Lower leg skin (tissue), 3 donors: ENCODE measurements at regions not wholly inside any gene's neighbourhood (a gene's known extent, or its start where the extent isn't known, plus 50 kb on each side); places are given as distances from the start of the nearest gene placed in this dataset.

Experiments
- CTCF ChIP-seq, 3 donors: fragments of 450-650 bp; IDR thresholded peaks; one replicate each; pipeline ENCODE4 v1.5.1; 2016; ENCODE audit warnings: antibody characterized with exemption in 3 of 3, mild to moderate bottlenecking in 3 of 3, moderate library complexity in 2 of 3
- POLR2A ChIP-seq, 2 donors: fragments of 450-650 bp; IDR thresholded peaks; one replicate each; pipeline ENCODE4 v1.6.1; 2016 to 2017; ENCODE audit warnings: antibody characterized with exemption in 2 of 2, mild to moderate bottlenecking in 1 of 2, moderate library complexity in 1 of 2

GRCh38 chr6:15843764-15844163, 180.9 kb upstream of the DTNBP1 start:
- TF ChIP-seq CTCF (IDR thresholded peaks at IDR 0.05) (no peak), POLR2A (IDR thresholded peaks at IDR 0.05) (no peak)
